ENCODE measurements at regions not wholly inside any gene's neighbourhood (a gene's known extent, or its start where the extent isn't known, plus 50 kb on each side); places are given as distances from the start of the nearest gene placed in this dataset.
A peak's percentile ranks its signal among the peaks of the same experiment; 100 is the strongest.

DNA sequence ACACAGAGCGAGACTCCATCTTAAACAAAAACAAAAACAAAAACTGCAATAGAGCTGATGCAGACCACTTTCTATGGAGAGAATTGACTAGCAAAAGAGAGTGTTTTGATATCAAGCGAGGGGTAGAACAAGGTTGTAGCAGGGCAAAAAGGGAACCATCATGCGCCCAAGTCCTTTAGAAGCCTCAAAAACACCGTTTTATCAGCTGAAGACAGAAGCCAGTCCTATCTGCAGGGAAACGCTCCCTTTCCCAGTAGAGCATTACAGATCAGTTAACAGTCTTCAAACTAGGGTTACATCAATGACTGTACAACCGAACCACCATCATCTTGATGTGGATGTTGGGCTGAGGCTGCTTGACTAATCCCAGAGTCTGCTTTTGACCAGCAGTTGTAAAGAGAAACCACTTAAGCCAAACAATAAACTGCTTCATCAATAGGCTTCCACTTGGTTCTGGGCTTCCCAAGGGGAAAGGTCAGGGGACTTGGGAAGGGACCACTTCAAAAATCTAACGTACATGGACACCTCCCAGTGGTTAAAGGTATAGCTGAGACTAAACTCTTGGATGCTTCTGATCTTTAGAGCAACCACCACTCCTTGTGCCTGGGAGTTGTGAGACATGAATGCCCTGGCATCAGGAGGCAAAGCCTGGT, 59.6 kb upstream of the SPDEF start:
- TF ChIP-seq CTCF (IDR thresholded peaks at IDR 0.05; ENCODE audit: insufficient read depth, low read depth, low read length) = no peak
- no peak overlapping the region for H3K4me3 ChIP-seq (ENCODE audit: low read depth, low read length)
- DNase-seq (ENCODE audit: low read depth) = no peak

- no peak overlapping the region for H3K4me3 ChIP-seq (ENCODE audit: low read depth, low read length)
- peak; percentile 86 for DNase-seq (ENCODE audit: low read depth)
- TF ChIP-seq CTCF (IDR thresholded peaks at IDR 0.05; ENCODE audit: insufficient read depth, low read depth, low read length) = no peak
Observed at GRCh38 chr6:34610819-34611477, 54.8 kb upstream of the SPDEF start.

DNA sequence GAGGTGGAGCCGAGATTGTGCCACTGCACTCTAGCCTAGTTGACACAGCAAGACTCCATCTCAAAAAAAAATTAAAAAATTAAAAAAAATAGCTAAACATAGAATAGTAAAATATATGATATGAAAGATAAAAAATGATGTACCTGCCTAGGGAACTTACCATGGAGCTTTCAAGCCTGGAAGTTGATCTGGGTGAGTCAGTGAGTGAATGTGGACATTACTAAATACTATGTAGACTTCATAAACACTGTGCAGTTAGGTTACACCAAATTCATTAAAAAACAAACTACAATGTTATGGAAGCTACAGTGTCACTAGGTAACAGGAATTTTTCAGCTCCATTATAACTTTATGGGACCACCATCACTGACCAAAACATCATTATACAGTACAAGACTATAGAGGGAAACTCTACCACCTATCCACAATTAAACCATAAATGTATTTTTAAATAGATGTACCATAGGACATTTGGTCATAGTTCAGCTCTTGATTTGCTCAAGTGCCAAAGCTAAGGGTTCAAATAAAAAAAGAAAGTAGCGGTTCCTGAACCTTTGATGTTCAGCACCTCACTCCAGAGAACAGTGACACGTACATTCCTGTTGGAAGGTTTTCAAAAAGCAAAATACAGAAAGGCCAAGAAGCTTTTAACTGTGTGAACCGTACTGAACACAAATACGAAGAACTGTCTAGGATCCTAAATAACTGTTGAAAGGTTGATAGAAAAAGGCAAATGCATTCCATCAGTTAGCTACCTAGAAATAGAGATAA, 52.4 kb upstream of the SPDEF start:
- TF ChIP-seq CTCF (IDR thresholded peaks at IDR 0.05; ENCODE audit: insufficient read depth, low read depth, low read length) = no peak
- no peak for DNase-seq (ENCODE audit: low read depth)
- H3K4me3 ChIP-seq (ENCODE audit: low read depth, low read length) = no peak overlapping the region

- H3K4me3 ChIP-seq (ENCODE audit: low read depth, low read length) = no peak overlapping the region
- DNase-seq (ENCODE audit: low read depth) = no peak
- TF ChIP-seq CTCF (IDR thresholded peaks at IDR 0.05; ENCODE audit: insufficient read depth, low read depth, low read length) = no peak
Observed at GRCh38 chr6:34606477-34607265, 50.5 kb upstream of the SPDEF start.
